Activated naive CD4-positive, alpha-beta T cell treated with anti-CD3 and anti-CD28 coated beads for 36 hours (primary cell): ENCODE measurements at regions not wholly inside any gene's neighbourhood (a gene's known extent, or its start where the extent isn't known, plus 50 kb on each side); places are given as distances from the start of the nearest gene placed in this dataset.

Experiments used
- CTCF ChIA-PET: fragments of 350-600 bp; sonication (Branson Sonifier 250); formaldehyde crosslinking; loops from one replicate; lab custom pipeline; 2021; ENCODE audit warnings: antibody characterized with exemption; lab: Charles Lee
- DNase-seq: peaks from one replicate; pipeline ENCODE4 v3.0.0-alpha.2; 2020
- H3K27ac Mint-ChIP-seq: one replicate; pipeline ENCODE4 v1.8.0; 2021; ENCODE audit warnings: mild to moderate bottlenecking, mixed read lengths
- H3K27me3 Mint-ChIP-seq: one replicate; pipeline ENCODE4 v1.8.0; 2021; ENCODE audit warnings: low read depth, mixed read lengths
- H3K36me3 Mint-ChIP-seq: one replicate; pipeline ENCODE4 v1.8.0; 2021; ENCODE audit warnings: low read depth, mixed read lengths
- H3K4me1 Mint-ChIP-seq: one replicate; pipeline ENCODE4 v1.8.0; 2021; ENCODE audit warnings: low read depth, mixed read lengths
- H3K4me3 Mint-ChIP-seq: one replicate; pipeline ENCODE4 v1.8.0; 2021; ENCODE audit warnings: mild to moderate bottlenecking, moderate library complexity, mixed read lengths
- H3K9me3 Mint-ChIP-seq: one replicate; pipeline ENCODE4 v1.8.0; 2021; ENCODE audit warnings: mixed read lengths
- intact Hi-C: fragments of 100-400 bp; cut with micrococcal nuclease; formaldehyde crosslinking; loops from one replicate; pipeline ENCODE4 v1.15.1; 2023

DNA sequence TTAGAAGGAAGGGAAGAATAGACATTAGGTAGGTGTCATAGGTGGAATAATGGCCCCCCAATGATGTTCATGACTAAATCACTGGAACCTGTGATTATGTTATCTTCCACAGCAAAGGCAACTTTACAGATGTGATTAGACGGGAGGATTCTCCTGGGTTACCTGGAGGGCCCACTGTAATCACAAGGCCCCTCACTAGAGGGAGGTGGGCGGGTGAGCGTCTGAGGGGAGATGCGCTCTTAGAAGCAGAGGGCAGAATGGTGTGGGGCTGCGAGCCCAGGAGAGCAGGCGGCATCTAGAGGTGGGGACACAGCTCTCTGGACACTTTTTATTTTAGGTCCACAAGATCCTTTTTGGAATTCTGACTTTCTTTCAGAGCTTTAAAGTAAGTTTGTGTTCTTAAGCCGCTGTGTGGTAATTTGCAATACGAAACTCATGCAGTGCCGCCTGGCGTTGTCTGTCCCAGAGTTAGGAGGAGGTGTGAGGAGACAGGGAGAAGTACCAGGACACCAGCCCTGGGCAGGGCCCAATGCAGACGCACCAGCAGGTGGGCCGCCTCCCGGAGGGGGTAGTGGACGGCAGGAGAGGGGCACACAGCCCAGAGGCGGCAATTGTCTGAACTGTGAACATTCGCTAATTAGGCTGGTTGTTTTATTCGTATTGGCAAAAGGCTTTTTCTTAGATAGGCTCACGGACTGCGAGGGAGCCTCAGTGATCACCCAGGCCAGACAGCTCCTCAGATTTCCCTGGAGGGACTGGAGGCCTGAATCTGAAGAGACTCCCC is 51.1 kb upstream of the FANCC start:
- Mint-ChIP-seq H3K27me3 (peaks cover 24% of the 10 kb centered on the region), H3K4me3 (no peak overlapping the region), H3K36me3 (no peaks in the 10 kb centered on the region), H3K4me1 (no peaks in the 10 kb centered on the region), H3K27ac (no peak overlapping the region), H3K9me3 (no peaks in the 10 kb centered on the region)
- no peak for DNase-seq
- intact Hi-C loops = no loop called here
- CTCF ChIA-PET = no interaction called here
